HG03342 (cell line): ENCODE measurements at regions not wholly inside any gene's neighbourhood (a gene's known extent, or its start where the extent isn't known, plus 50 kb on each side); places are given as distances from the start of the nearest gene placed in this dataset.
"Not testable (repeated sequence)": the region's sequence is repeated elsewhere in the genome, so short reads cannot be mapped to it uniquely, and the experiment has no call there.

Experiments
- ATAC-seq: cut with Tn5 transposase; IDR thresholded peaks from one replicate; pipeline ENCODE4 v1.9.1; 2021; ENCODE audit warnings: mild to moderate bottlenecking, moderate library complexity; ENCODE audit not compliant: unreplicated experiment

GRCh38 chr4:169898095-169898494 lies 128.1 kb downstream of the MFAP3L start:
- no peak for ATAC-seq

GRCh38 chr4:169894767-169895166 lies 131.4 kb downstream of the MFAP3L start:
- not testable (repeated sequence) for ATAC-seq

DNA sequence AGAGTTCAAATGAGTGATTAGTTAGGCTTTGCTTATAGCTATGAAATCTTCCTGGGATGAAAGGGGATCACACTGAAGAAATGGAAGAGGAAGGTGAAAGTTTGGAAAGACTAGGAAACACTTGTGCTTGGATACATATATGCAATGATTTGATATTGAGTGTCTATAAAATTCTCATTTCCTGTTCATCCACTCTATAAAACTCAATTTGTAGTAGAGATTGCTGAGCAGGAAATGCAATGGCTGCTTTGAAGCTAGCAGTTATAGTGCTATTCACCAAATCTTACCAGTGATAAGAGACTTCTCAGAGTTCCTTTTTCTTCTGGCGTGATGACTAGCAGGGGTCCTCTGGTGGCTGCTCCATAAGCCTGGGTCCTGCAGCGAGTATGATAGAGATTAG lies 128.1 kb upstream of the HPF1 start:
- ATAC-seq = no peak

DNA sequence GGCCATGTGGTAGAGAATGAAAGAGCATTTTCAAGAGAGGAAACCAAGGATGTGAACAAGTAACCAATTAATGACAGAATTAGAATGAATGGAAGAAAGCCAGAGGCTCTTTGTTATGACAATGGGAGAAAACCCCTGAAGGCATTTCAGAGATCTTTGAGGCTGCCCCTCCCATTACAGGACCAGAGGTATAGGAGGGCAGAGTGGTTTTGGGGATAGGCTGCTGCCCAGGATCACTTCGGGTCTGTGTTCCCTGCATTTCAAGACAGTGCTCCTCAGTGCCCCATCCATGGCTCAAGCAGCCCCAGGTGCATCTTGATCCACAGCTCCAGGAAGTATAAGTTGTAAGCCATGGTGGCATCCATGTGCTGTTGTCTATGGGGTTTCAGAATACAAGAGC lies 124.0 kb upstream of the HPF1 start:
- ATAC-seq = no peak

DNA sequence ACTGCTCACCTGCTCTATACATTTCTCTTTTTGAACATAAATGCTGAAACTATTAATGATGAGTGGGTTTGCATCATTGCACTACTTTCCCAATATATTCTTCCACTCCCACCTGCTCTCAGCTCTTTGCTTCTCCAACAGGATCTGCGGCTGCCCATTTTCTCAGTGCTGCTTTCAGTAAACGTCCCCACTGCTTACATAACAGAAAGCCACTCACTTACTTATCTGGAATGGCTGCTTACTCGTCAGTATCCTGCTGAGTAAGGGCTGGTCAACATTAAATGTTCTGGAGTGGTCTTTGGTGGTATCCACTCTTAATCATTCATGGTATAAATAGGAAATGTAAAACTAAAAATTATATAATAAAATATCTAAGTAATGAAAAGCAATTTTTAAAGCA lies 112.8 kb upstream of the HPF1 start:
- ATAC-seq = no peak

DNA sequence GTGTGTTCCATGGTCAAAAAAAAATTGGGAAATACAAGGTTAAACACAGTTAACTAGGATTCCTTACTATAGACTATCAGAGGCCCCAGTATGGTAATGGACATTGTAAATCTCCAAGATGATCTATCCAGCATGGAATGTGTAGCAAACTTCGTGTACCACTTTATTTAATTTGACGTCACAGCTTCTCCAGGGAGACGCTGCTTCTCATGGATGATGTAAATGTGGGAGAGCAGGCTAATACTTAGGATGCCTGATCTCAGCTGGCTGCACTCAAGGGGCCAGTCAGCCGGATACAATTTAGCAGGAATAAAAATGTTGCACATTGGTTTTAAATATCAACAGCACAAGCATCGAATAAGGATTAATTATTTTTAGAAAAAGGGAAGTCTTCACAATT lies 111.7 kb upstream of the HPF1 start:
- no peak for ATAC-seq

DNA sequence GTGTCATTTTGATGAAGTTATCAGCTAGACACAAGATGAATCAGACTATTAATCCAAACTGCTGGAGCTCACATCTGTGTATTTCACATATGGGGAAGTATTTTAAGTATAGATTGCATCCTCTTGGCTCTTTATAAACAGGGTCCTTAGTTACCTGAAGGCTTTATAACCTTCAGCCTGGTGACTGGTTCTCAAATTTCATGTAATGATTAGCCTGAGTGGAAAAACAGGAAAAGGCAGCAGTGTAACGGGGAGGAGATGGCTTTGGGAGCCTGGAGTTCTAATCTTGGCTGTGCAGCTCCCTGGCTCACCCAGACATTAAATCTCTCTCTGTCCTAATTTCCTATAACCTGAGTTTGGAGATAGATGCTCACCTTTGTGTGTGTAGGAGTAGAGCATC lies 103.8 kb upstream of the HPF1 start:
- no peak for ATAC-seq

GRCh38 chr4:169859366-169860216 lies 101.8 kb upstream of the HPF1 start:
- no peak for ATAC-seq

DNA sequence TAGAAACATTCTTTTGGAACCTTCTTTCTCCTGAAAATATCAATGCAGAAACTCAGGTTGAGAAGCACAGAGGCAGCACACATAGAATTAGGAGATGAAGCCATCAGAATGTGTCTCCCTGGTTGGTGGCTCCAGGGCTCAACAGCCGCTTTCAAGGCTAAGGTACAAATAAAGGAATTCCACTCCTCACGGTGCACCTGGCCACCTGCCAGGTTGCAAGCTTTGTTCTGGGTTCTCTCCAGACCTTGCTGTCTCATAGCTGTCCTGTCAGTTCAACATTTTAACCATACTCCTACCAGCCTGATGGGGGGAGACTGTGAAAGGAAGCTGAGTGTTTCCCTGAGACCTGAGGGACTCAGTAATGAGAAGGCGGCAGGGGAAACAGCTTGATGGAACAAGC lies 96.3 kb upstream of the HPF1 start:
- ATAC-seq = no peak

GRCh38 chr4:169852481-169852880 lies 94.7 kb upstream of the HPF1 start:
- ATAC-seq = no peak

GRCh38 chr4:169851750-169852149 lies 94.0 kb upstream of the HPF1 start:
- no peak for ATAC-seq

DNA sequence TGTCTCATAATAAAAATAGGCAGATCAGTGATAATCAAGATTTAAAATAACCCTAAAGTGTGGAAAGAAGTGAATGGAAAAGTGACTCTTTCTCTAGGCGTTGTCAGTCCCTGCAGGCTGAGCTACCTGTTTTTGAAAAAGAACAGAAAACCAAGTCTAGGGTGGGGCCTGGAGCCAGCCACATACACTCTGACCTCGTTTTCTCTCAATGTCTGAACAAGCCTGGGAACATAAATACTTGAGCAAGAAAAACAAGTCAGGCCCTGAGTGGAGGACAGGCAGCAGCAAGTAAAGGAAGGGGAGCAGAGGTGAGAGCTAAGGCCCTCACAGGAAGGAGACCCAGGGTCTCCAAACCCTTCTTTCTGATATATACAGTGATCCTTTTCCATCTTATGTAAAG lies 91.7 kb upstream of the HPF1 start:
- ATAC-seq = no peak

DNA sequence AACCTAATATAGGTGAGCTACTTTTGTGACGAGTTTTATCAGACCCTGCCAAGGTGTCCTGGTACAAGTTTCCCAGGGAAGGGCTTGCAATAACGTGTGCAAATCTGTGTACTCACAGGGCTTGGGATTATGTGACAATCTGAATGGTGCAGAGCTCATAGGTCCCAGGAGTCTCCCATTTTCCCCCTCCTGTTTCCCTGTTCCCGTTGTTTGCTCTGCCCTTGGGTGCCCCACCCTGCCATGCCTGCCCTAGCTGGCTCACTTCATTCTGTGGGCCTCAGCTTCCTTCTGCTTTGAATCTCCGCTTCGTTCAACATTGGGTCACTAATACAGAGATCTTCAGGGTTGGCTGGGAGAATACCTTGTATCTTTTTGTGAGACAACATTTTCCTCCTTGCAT lies 90.3 kb upstream of the HPF1 start:
- ATAC-seq = no peak

DNA sequence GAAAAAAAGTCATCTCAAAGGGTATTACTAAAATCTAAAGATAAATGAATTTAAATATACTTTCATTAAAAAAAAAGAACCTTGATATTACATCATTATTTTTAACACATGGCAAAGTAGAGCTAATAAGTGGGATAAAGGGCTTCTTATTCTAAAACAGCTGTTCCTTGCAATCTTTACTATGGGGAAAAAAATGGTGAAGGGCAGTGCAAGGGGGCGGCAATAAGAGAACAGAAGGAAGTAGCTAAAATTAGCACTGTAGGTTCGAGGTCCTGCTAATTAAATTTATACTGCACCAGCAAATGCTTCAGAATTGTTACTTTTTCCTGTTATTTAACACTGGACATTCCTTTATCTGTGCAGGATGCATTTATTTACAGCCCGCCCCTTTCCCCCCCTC lies 89.4 kb upstream of the HPF1 start:
- no peak for ATAC-seq

DNA sequence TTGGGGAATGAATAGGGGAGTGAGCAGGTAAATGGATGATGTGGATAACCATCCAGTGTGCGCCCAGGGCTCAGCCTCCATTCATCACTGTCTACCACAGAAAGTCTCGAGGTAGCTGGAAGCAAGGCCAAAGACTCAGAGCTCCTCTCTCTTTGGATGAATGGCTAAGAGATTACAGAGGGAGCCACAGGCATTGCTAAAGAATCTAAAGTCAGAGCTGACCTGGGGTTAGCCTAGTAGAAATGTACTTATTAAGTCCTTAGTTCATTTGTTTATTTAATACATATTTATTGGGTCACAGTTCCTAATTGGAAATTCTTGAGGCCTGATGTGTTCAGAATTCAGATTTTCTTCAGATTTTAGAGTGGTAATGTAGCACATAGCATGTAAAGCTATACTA lies 88.7 kb upstream of the HPF1 start:
- ATAC-seq = no peak

DNA sequence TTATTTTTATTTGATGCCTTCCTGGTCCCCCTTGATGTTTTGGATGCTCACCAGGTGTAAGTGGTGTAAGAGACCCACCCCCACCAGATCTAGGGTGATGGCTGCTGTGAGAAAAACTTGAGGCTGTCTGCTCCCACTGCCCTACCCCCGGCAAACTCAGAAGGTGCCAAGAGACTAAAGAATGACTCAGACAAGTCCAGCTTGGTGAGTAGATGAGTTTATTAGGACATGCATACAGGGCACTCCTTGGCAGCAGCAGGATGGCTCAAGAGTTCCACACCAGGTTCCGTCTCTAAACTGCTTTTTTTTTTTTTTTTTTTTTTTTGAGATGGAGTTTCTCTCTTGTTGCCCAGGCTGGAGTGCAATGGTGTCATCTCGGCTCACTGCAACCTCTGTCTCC lies 84.0 kb upstream of the HPF1 start:
- ATAC-seq = no peak

- no peak for ATAC-seq
These were observed 82.8 kb upstream of the HPF1 start for GRCh38 chr4:169840554-169840953.

- not testable (repeated sequence) for ATAC-seq
These were observed 70.6 kb upstream of the HPF1 start for GRCh38 chr4:169828329-169828728.

DNA sequence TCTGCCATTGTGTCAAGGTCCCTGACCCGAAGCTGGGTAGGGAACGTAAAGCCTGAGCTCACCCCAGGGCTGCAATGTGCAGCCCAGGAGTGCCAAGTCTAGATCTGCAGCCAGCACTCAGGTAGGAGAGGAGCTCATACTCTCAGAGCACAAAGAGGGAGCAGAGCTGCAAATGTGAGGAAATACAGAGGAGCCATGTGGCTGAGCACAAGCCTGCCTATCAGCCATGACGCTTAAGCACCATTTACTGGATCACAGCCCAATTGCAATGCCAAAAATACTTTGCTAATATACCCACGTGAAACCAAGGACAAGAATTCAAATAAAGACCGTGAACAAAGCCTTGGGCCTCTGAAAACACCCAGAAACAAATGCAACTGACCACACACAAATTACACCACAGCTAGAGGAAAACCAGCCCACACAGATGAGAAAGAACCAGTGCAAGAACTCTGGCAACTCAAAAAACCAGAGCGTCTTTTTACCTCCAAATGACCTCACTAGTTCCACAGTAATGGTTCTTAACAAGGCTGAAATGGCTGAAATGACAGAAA lies 69.0 kb upstream of the HPF1 start:
- ATAC-seq = no peak

DNA sequence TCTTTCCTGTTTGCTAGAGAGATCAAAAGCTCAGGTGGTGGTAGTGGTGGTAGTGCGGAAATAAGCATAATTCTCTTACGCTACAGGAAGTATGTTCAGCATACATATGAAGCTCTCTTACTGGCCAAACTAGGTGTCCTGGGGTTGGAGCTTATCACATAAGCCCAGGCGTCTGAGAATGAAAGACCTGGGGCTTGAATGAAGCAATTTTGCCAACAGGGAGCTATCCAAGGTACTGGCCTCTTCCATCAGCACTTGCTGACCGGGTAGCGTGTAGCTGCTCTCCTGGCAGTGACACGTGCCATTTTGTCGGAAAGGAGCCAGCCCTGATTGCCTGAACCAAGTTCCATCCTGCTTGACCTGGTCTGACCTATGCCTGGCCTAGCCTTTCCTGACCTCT lies 65.9 kb upstream of the HPF1 start:
- no peak for ATAC-seq

GRCh38 chr4:169821402-169821801 lies 63.7 kb upstream of the HPF1 start:
- ATAC-seq = no peak

DNA sequence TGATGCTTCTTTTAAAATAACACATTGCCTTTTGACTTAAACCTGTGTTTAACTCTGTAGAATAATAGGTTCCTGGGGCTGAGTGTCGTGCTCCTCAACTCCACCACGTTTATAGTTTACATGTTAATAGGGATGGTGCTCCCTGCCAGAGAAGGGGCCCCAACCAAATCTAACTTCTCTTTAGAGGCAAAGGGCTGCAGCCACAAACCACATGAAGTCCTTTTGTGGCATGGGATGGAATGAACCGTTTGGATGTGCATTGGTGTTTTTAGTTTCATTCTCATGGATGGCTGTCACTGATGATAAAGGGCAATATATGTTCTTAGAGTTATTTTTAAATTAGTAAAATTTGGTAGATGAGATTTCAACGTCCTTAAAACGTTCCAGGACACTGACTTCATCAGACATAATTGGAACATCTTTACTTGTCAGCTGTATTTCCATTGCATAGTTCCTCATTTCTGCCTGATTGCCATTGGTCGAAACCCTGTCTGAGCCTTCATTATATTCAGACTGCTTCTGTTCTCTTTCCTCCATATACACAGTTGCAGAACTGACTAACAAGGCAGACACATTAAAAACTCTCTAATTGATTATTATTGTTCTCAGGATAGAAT lies 60.4 kb upstream of the HPF1 start:
- ATAC-seq = peak; percentile 57
